ENCODE measurements at regions not wholly inside any gene's neighbourhood (a gene's known extent, or its start where the extent isn't known, plus 50 kb on each side); places are given as distances from the start of the nearest gene placed in this dataset.
"Not testable (repeated sequence)": the region's sequence is repeated elsewhere in the genome, so short reads cannot be mapped to it uniquely, and the experiment has no call there.

DNA sequence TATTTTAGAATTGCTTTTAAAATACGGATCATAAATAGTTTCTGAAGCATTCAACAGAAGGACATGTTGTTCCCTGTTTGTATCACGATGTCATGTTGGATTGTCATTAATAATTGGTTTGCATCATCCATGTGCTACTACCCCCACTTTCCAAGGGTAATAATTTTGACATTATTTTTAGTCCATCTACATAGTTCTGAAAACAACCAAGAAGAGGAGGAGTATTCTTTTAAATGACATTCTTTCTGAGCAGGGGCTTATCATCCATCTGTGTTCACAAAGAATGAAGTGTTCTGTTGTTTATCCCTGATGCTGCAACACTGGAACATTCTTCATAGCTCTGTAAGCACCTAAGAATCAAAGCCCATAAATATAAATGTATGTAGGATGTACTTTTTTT is 151.0 kb upstream of the CITED2 start:
- DNase-seq (ENCODE audit: low read depth in 2 of 3, low spot score in 2 of 3), result no peak

DNA sequence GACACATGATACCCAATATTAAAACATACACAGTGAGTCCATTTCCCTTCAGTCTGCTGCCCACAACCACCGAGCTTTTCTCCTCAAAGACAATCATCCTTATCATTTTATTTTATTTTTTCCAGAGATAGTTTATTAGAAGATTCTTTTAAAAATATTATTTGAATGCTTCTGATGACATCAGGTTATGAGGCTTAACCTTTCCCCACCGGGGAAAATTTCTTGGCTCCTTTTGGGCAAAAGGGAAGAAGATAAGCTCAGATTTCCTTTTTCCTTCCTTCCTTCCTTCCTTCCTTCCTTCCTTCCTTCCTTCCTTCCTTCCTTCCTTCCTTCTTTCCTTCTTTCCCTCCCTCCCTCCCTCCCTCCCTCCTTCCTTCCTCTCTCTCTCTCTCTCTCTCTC is 149.5 kb upstream of the CITED2 start:
- DNase-seq (ENCODE audit: low read depth in 2 of 3, low spot score in 2 of 3), result no peak

DNA sequence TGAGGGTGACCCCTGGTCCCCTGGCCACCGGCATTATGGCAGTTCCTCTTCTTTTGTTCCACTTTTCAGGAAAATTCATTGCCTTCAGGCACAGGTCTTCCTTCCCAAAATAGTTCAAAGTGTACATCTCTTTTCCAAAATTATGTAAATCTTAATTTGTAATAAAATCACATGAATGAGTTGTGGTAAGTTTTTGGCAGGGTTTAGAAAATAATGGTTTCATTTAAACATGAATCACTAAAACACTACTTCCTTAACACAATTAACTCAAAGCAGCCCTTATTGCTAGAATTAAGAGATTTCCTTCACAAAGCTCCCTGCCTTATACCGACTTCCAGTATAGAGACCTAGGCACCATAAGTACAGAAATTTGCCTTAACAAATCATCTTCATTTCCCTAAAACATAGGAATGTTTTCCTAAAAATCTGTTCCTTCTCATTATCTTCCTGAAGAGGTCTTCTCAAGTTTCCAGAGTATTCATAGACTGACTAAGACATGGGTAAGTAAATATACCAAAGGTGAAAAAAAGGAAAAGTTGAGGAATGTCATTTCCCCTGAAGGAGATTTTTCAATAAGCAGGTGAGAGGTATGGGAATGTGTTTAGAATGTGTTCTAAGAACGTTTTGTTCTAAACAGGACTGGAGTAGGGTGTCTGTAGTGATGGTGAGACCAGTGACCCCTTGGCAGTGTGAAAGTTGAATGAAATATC is 148.2 kb upstream of the CITED2 start:
- DNase-seq (ENCODE audit: low read depth in 2 of 3, low spot score in 2 of 3), result no peak

DNA sequence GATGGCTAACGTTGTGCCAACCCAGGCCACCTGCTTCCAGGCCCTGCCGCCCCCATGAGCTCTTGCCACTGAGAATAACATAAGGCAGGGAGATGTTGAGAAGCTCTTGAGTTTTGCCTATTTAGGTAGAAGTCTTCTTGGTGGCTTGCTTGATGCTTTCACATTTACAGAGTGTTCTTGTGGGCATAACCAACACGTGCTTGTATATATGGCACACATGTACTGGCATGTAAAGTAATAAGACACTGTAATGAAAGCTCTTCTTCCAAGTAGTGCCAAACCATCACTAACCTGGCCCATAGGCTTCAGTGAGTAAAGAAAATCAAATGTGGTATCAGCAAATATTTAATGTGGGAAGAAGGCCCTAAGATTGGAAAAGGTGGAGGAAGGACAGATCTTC is 146.9 kb upstream of the CITED2 start:
- DNase-seq (ENCODE audit: low read depth in 2 of 3, low spot score in 2 of 3), result no peak

DNA sequence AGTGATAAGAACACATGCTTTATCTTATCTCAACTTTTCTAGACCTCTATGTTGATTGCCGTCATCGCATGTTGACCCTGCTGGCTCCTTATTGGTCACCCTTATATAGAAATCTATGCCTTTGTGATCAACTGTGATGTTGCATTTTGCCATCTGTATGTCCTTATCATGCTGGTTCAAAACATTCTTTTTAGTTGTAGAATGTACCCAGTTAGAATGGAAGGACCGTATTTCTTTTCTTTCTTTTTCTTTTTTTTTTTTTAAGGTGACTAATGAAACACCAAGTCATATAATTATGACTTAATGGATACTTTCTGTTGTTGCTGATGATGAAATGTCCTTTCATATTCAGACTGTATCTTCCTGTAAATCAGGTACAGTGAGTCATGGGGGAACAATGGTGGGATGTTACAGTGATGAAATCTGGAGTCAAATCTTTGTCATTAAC is 145.9 kb upstream of the CITED2 start:
- no peak for DNase-seq (ENCODE audit: low read depth in 2 of 3, low spot score in 2 of 3)

DNA sequence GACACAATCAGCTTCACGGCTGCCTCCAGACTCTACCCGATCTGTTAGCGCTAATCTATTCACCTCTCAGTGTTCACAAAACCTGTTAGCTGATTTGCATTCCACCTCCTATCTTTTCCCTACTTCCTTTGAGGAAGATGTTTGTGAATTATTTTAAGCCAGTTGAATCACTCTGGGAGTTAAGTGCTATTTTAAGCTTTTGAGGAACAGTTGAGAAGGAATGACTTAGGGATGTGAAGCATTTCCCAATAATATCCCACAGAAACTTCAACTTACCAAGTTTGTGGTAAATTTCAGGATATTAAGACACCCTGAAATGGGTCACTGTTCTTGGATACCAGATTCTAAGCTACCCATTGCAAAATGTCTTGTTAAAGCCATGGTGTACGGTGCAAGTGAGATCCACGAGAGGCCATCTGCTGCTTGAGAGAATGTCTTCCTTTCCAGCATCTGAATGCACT is 145.2 kb upstream of the CITED2 start:
- no peak for DNase-seq (ENCODE audit: low read depth in 2 of 3, low spot score in 2 of 3)

DNA sequence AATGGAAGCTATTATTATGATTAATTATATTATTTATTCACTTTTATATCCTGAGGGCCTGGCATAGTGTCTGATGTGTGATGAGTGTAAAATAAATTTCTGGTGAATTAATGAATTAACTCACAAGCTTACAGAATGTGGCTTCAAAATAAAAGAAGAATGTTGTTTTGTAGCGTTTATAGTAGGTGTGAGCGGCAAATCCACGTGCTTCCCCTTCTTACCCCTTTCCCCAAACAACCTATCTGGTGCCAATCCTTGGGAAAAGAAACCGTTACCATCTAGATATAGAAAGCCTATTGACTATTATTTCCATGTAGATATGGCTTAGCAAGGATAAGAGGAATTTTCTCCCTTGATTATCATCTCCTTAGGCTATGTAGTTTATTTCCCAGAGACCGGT is 144.6 kb upstream of the CITED2 start:
- DNase-seq (ENCODE audit: low read depth in 2 of 3, low spot score in 2 of 3), result no peak

DNA sequence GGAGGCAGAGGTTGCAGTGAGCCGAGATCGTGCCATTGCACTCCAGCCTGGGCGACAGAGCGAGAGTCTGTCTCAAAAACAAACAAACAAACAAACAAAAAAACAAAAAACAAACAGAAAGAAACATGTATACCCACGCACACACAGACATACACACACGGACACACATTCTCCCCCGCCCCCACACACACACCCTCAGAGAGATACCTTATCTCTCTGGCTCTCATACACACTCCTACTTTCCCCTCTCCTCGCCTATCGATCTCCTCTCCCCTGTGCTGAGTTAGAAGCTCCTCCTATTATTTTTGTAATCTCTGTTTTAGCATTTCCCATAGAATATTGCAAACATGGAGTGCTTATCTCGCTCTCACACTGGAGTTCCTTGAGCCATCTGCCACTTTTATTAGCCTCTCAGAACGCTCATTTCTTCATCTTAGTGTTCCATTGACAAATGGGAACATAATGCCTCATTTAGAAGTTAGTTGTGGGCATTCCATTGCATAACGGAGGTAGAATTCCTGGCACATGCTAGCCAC is 144.2 kb upstream of the CITED2 start:
- DNase-seq (ENCODE audit: low read depth in 2 of 3, low spot score in 2 of 3), result no peak

DNA sequence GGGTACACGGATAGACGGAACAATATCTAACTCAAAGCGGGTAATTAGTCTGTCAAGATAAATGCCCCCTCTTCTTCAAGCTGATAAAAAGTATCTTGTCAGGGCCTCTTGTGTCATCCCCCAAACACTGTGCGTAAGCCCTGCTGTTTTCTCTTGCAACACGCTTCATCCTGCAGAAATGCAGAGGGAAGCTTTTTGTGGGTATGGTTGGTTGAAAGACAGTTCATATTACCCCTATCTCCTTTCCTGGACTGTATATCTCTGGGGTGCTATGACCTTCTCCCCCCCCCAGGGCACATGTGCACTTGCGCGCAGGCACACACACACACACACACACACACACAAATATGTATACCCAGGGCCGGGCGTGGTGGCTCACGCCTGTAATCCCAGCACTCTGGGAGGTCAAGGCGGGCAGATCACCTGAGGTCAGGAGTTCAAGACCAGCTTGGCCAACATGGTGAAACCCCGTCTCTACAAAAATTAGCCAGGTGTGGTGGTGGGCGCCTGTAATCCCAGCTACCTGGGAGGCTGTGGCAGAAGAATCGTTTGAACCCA is 143.6 kb upstream of the CITED2 start:
- DNase-seq (ENCODE audit: low read depth in 2 of 3, low spot score in 2 of 3), result not testable (repeated sequence)

DNA sequence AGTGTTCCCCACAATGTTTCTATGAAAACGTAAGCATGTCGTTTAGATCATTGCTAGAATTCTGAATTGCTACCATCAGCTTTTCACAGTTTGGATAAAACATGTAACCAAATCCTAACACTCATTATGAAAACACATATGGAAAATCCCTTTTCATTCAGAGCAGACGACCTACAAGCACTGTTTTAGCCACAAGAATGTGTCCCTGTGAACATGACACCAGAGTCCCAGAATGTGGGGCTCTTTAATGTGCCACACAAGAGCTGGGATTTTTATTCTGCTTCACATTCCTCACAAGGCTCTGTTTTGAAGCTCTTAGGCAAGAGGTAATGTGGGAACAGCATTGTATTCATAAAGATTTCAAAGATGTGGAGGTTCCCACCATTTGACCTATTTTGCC is 141.1 kb upstream of the CITED2 start:
- no peak for DNase-seq (ENCODE audit: low read depth in 2 of 3, low spot score in 2 of 3)

DNA sequence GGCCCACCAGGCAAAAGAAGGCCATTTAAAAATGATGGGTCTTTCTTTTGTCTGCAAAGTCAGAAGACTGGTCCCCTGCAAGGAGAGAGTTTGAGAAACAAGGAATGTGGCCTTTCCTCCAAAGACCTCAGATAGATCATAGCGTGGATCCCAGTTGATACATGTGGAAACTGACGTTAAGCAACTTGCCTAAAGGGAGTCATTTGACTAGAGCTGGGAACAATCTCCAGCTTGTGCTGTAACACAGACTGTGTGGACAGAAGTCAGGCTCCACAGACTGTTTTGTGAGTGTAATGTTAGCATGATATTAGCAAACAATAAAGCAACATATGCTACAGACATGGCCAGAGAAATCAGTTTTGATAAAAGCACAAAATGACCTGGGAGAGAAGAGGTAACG is 140.4 kb upstream of the CITED2 start:
- DNase-seq (ENCODE audit: low read depth in 2 of 3, low spot score in 2 of 3), result no peak

DNA sequence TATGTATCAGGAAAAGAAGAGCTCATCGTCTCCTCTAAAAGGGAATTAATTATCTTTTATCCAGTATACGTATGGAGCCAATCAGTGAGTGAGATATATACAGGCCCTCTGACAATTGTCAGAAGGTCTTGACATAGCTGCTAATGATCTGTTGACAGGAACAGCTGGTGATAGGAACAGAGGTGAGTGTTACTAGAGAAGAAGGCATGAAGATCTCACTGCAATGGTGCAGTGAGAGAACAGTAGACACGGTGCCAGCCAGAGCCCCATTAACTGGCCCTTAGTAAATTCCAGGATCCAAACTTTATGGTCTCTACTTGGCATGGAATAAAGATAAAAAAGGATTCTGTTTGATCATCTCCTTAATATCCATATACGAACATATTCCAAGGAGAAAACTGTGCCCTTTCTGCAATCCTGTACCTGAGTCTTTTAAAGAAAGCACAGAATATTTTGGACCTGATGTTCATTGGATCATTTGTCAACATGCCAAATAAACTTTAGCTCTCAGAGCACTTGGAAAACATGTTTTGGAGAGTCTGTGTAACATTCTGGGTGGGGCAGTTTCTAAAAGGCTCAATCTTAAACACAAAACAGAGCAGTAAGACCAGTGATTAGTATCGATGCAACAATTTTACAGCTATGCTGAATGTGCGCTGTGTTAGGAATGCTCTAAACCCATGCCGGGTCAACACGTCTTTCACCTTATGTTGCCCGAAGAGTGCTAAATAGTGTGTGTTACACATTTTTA is 135.8 kb upstream of the CITED2 start:
- no peak for DNase-seq (ENCODE audit: low read depth in 2 of 3, low spot score in 2 of 3)

DNA sequence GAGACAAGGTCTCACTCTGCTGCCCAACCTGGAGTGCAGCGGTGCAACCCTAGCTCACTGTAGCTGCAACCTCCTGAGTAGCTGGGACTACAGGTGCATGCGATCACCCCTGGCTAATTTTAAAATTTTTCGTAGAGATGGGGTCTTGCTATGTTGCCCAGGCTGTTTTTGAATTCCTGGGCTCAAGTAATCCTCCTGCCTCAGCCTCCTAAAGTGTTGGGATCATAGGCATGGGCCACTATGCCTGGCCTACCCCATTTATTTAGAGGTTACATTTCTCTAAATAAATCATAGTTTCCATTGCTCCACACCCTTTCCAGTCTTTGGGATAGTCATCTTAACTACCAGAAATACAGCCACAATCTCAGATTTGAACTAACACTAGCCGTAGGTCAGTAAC is 134.7 kb upstream of the CITED2 start:
- DNase-seq (ENCODE audit: low read depth in 2 of 3, low spot score in 2 of 3), result no peak

DNA sequence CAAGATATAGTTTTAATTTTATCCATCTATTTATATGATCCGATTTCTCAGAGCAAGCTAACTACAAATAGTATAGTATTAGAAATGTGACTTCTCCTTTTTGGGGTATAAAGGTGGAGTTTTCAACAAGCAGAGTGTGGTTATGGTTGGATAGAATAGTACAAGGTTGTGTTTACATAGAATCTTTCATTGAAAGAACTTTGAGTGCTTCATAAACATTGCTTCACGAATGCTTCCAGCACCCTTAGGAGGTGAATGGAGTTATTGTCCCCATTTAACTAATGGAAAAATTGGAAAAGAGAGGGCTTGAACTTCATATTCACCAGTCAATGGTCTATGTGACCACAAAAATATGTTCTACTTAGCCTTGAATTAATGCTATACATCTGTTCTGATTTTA is 134.1 kb upstream of the CITED2 start:
- no peak for DNase-seq (ENCODE audit: low read depth in 2 of 3, low spot score in 2 of 3)

DNA sequence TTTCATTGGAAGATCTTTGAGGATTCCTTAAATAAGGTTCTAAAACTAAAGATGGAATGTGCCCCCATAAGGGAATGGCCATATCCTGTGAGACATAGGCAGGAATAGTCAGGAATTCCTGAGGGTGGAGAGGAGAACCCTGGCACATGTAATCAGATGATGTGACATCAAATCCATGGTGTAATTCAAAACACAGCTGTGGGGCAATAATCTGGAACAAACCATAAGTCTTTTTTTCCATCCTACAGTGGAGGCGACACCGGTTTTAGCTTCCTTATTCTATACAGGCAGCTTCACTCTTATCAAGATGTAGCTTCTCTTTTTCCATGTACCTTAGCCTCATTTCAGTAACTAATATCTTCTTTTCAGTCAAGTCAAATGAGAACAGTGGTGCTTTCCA is 133.6 kb upstream of the CITED2 start:
- DNase-seq (ENCODE audit: low read depth in 2 of 3, low spot score in 2 of 3), result no peak

DNA sequence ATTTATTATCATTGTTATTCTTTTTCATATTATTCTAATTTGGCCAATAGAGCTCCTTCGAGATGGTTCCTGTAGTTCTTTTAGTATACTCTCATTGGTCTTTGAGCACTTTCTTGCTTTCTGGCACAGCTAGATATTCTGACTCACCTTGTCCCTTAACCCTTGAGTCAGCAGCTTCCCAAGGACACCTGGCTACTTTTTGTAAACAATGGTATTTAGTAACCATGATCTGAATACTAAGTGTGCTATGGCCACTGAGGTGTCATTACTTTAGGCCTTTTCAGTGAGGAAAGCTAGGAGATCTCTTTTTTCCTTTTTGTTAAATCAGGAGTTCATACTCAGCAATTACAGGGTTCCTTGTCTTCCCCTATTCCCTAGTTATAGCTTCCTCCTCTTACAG is 126.5 kb upstream of the CITED2 start:
- DNase-seq (ENCODE audit: low read depth in 2 of 3, low spot score in 2 of 3), result no peak

DNA sequence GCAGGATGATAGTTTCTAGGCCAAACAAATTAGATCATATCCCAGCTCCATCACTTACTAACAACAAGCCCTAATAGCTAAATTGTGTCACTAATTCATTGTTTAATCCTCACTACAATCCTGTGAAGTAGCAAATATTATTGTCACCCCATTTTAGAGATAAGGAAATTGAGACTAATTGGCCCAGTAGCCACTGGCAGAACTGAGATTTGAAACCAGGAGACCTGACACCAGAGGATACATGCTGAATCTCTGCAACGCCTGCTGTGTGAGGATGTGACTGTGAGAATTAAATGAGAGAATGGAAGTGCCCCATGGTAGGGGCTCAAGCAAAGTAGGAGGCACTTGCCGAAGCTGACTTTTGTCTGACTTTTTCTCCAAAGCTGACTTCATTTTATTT is 124.3 kb upstream of the CITED2 start:
- DNase-seq (ENCODE audit: low read depth in 2 of 3, low spot score in 2 of 3), result no peak

DNA sequence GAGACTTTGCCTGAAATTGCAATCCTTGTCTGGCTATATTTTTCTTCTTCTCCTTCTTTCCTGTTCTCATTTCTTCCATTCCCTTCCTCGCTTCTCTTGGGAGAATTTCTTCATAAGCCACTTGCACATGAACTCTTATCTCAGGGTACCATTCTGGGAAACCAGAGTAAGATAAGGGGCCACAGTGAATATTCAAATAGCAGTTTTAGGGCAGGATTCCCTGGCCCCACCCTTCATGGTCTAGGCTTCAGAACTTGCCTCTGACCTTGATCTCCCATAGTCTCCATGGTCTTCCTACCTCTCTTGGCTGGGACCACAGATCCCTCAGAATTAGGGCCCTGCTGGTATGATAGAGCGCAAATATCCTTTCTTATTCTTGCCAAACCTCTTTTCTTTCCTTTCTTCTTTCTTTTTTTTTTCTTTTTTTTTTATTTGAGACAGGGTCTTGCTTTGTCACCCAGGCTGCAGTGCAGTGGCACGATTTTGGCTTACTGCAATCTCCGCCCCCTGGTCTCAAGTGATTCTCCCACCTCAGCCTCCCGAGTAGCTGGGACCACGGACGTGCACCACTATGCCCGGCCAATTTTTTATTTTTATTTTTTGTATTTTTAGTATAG is 123.0 kb upstream of the CITED2 start:
- no peak for DNase-seq (ENCODE audit: low read depth in 2 of 3, low spot score in 2 of 3)

DNA sequence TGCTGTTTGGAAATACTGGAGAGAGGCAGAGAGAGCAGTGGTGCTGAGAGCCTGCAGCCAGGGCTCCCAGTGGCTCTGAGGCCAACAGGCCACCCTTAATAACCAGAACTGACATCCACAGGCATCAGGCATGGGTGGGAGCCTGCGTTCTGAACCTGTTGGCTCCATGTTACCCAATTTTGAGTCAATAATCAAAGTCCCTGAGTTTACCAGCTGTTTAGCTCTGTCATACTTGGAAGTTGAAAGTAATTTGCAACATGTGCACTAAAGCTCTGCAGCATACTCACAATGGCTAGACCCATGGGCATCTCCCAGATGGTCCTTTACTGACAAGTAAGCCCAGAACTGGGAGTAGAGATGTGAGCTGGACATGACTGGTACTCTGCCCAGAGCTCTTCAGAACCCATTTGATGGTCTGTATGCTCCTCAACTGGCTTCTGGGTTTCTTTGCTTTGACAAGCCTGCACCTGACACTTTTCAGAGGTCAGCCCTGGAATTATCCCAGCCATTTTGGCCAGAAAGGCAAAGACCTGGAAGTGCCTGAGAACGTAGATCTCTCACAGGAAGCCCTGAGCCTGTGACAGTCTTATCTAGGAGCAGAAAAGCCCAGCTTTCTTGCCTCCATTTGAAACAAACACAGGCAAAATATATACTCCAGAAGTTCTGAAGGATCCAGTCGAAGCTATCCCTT is 122.4 kb upstream of the CITED2 start:
- no peak for DNase-seq (ENCODE audit: low read depth in 2 of 3, low spot score in 2 of 3)

DNA sequence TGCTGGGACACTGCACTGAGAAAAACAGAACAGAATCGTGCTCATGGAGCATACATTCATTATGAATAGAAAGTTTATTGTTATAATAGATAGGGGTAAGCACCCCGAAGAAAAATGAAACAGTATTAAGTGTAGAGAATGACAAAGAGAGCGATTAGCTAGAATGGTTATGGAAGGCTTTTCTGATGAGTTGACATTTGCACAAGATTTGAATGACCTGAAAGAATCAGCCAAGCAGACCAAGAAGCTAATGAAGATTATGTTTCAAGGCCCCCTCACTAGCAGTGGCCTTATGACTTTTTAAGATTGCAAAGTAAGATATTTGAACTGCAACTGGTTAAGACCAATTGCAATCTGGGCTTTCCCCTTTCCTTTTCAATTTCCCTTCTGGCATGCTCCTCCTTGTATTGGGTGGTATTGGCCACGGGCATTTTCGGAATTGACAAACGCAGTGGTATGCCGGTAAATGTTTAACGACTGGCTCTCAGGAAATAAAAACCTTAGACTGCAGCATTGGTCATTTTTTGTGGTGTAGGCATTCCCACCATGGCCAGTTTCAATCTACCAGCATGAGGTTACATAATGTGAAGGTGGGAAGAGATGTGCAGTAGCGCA is 120.0 kb upstream of the CITED2 start:
- DNase-seq (ENCODE audit: low read depth in 2 of 3, low spot score in 2 of 3), result no peak

DNA sequence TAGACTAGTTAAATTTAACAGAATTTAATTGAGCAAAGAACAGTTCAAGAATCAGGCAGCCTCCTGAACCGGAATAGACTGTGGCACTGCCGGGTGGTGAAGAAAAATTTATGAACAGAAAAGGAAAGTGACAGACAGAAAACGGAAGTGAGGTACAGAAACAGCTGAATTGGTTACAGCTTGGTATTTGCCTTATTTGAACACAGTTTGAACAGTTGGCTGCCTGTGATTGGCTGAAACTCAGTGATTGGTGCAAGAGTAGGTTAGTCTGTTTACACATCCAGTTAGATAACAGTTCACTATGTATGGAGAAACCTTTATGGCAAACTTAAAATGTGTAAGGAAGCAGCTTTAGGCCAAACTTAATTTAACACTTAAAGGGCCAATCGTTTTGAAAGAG is 116.0 kb upstream of the CITED2 start:
- DNase-seq (ENCODE audit: low read depth in 2 of 3, low spot score in 2 of 3), result no peak
